WI38 (cell line): ENCODE measurements at regions not wholly inside any gene's neighbourhood (a gene's known extent, or its start where the extent isn't known, plus 50 kb on each side); places are given as distances from the start of the nearest gene placed in this dataset.

ENCODE experiments used
- H3K4me3 ChIP-seq: 2 replicates; pipeline ENCODE4 v1.5.1; 2011; ENCODE audit warnings: low read depth, mild to moderate bottlenecking, control low read depth, low read length
- CTCF ChIP-seq: IDR thresholded peaks from 2 replicates; pipeline ENCODE4 v1.5.1; 2012; ENCODE audit warnings: low read depth, mild to moderate bottlenecking, control low read depth, low read length

- no peak overlapping the region for H3K4me3 ChIP-seq
- no peak for TF ChIP-seq CTCF
Observed at GRCh38 chr13:44170731-44171130, 202.9 kb upstream of the SERP2 start.

GRCh38 chr13:44171156-44171555 lies 202.5 kb upstream of the SERP2 start:
- no peak for TF ChIP-seq CTCF
- H3K4me3 ChIP-seq = no peak overlapping the region

GRCh38 chr13:44171861-44172260 lies 201.8 kb upstream of the SERP2 start:
- TF ChIP-seq CTCF = no peak
- no peak overlapping the region for H3K4me3 ChIP-seq

GRCh38 chr13:44172281-44172810 lies 201.3 kb upstream of the SERP2 start:
- TF ChIP-seq CTCF = no peak
- no peak overlapping the region for H3K4me3 ChIP-seq

- TF ChIP-seq CTCF = no peak
- no peak overlapping the region for H3K4me3 ChIP-seq
Observed at GRCh38 chr13:44174769-44175425, 198.7 kb upstream of the SERP2 start.

GRCh38 chr13:44176173-44176572 lies 197.5 kb upstream of the SERP2 start:
- H3K4me3 ChIP-seq = no peak overlapping the region
- TF ChIP-seq CTCF = no peak

GRCh38 chr13:44180876-44181536 lies 192.6 kb upstream of the SERP2 start:
- no peak overlapping the region for H3K4me3 ChIP-seq
- no peak for TF ChIP-seq CTCF
